SK-N-SH (cell line): ENCODE measurements at regions not wholly inside any gene's neighbourhood (a gene's known extent, or its start where the extent isn't known, plus 50 kb on each side); places are given as distances from the start of the nearest gene placed in this dataset.

ENCODE experiments used
- CTCF ChIA-PET: fragments of 300-600, 350-600 bp; formaldehyde crosslinking; extraction: SDS; loops from one replicate; lab custom pipeline; 2021; lab: Yijun Ruan, JAX
- POLR2A ChIA-PET: fragments of 350-600 bp; sonication (Branson Sonifier 250); formaldehyde crosslinking; extraction: SDS; loops from one replicate; lab custom pipeline; 2020; ENCODE audit warnings: antibody characterized with exemption, inconsistent platforms; lab: Yijun Ruan, JAX
- DNase-seq: peaks from one replicate; pipeline ENCODE4 v3.0.0; 2012
- H2AFZ ChIP-seq: fragments of 200-600 bp; sonication (generic); 2 replicates; pipeline ENCODE4 v1.8.1; 2016; ENCODE audit warnings: antibody characterized with exemption, mild to moderate bottlenecking, low read depth
- H3F3A ChIP-seq: fragments of 200-600 bp; sonication (generic); replicated peaks from 2 replicates; pipeline ENCODE3; 2016; ENCODE audit warnings: antibody characterized with exemption, mild to moderate bottlenecking; ENCODE audit not compliant: insufficient read depth
- H3K27ac ChIP-seq, 2 experiments: fragments of 200-500 bp in 1 of 2; fragments of 200-600 bp in 1 of 2; sonication (Bioruptor generic) in 1 of 2; sonication (generic), shearing (Covaris generic) in 1 of 2; 2 replicates each; pipeline versions ENCODE4 v1.5.1 to v1.6.1; 2014 to 2016; ENCODE audit warnings: low read depth in 2 of 2, inconsistent platforms in 1 of 2, low read length in 1 of 2, mild to moderate bottlenecking in 1 of 2, mixed read lengths in 1 of 2
- H3K27me3 ChIP-seq: fragments of 200-600 bp; sonication (generic), shearing (Covaris generic); 2 replicates; pipeline ENCODE4 v1.6.1; 2016; ENCODE audit warnings: mixed run types; ENCODE audit not compliant: insufficient read depth
- H3K36me3 ChIP-seq, 2 experiments: fragments of 200-500 bp in 1 of 2; fragments of 200-600 bp in 1 of 2; sonication (Bioruptor generic) in 1 of 2; sonication (generic) in 1 of 2; replicated peaks in 1 of 2; 2 replicates each; pipeline versions ENCODE3 to v1.5.1; 2014 to 2016; ENCODE audit warnings: low read length in 1 of 2, mild to moderate bottlenecking in 1 of 2; ENCODE audit not compliant: insufficient read depth in 2 of 2, control insufficient read depth in 1 of 2
- H3K4me1 ChIP-seq, 2 experiments: fragments of 200-500 bp in 1 of 2; fragments of 200-600 bp in 1 of 2; sonication (Bioruptor generic) in 1 of 2; sonication (generic), shearing (Covaris generic) in 1 of 2; 2 replicates each; pipeline versions ENCODE4 v1.5.1 to v1.6.1; 2014 to 2016; ENCODE audit warnings: low read depth in 1 of 2, low read length in 1 of 2, mixed run types in 1 of 2; ENCODE audit not compliant: insufficient read depth in 2 of 2, control insufficient read depth in 1 of 2
- H3K4me2 ChIP-seq: fragments of 200-600 bp; sonication (generic), shearing (Covaris generic); 2 replicates; pipeline ENCODE4 v1.6.1; 2017; ENCODE audit warnings: mixed run types
- H3K4me3 ChIP-seq, 2 experiments: fragments of 200-500 bp in 1 of 2; fragments of 200-600 bp in 1 of 2; sonication (Bioruptor generic) in 1 of 2; sonication (generic), shearing (Covaris generic) in 1 of 2; 2 replicates each; pipeline versions ENCODE4 v1.5.1 to v1.8.1; 2014 to 2016; ENCODE audit warnings: low read depth in 2 of 2, inconsistent platforms in 1 of 2, low read length in 1 of 2, mild to moderate bottlenecking in 1 of 2, mixed read lengths in 1 of 2, moderate library complexity in 1 of 2
- H3K79me2 ChIP-seq: fragments of 200-600 bp; sonication (generic); 2 replicates; pipeline ENCODE4 v1.8.1; 2017; ENCODE audit warnings: mild to moderate bottlenecking; ENCODE audit not compliant: insufficient read depth
- H3K9ac ChIP-seq: fragments of 200-600 bp; sonication (generic); 2 replicates; pipeline ENCODE4 v1.6.1; 2017; ENCODE audit warnings: mixed run types
- H3K9me2 ChIP-seq: fragments of 200-600 bp; sonication (generic); 2 replicates; pipeline ENCODE4 v1.6.1; 2017; ENCODE audit warnings: mixed run types
- H3K9me3 ChIP-seq: fragments of 200-600 bp; sonication (generic); 2 replicates; pipeline ENCODE4 v1.6.1; 2017; ENCODE audit warnings: mixed run types, mild to moderate bottlenecking, moderate library complexity
- H4K20me1 ChIP-seq: fragments of 200-600 bp; sonication (generic); 2 replicates; pipeline ENCODE4 v1.6.1; 2017; ENCODE audit warnings: mild to moderate bottlenecking, mixed run types; ENCODE audit not compliant: insufficient read depth
- ELF1 ChIP-seq: IDR thresholded peaks from 2 replicates; pipeline ENCODE4 v1.4.0; 2012
- EP300 ChIP-seq, 2 experiments: IDR thresholded peaks; 2 replicates each; pipeline versions ENCODE4 v1.4.0 to v1.6.1; 2012; ENCODE audit warnings: borderline replicate concordance in 1 of 2, low read depth in 1 of 2, low read length in 1 of 2
- FOSL2 ChIP-seq: IDR thresholded peaks from 2 replicates; pipeline ENCODE4 v1.4.0; 2012; ENCODE audit warnings: low read depth, mild to moderate bottlenecking, moderate library complexity, borderline replicate concordance
- JUND ChIP-seq: IDR thresholded peaks from 2 replicates; pipeline ENCODE4 v1.4.0; 2012
- NRF1 ChIP-seq: IDR thresholded peaks from 2 replicates; pipeline ENCODE4 v1.6.1; 2012; ENCODE audit warnings: low read depth, mild to moderate bottlenecking, low read length
- RFX5 ChIP-seq: IDR thresholded peaks from 2 replicates; pipeline ENCODE4 v1.6.1; 2012; ENCODE audit warnings: mild to moderate bottlenecking, improper control_type of control experiment, low read length
- RXRA ChIP-seq: IDR thresholded peaks from 2 replicates; pipeline ENCODE4 v1.4.0; 2012; ENCODE audit warnings: low read depth, mild to moderate bottlenecking, borderline replicate concordance
- SIN3A ChIP-seq: IDR thresholded peaks from 2 replicates; pipeline ENCODE4 v1.6.1; 2012; ENCODE audit warnings: low read depth, mild to moderate bottlenecking, low read length, moderate library complexity, borderline replicate concordance
- SMC3 ChIP-seq: IDR thresholded peaks from 2 replicates; pipeline ENCODE4 v1.6.1; 2012; ENCODE audit warnings: low read depth, low read length, improper control_type of control experiment
- TCF12 ChIP-seq: IDR thresholded peaks from 2 replicates; pipeline ENCODE4 v1.4.0; 2012
- TEAD4 ChIP-seq: IDR thresholded peaks from 2 replicates; pipeline ENCODE4 v1.4.0; 2012; ENCODE audit warnings: mild to moderate bottlenecking, borderline replicate concordance; ENCODE audit not compliant: insufficient read depth
- WGBS: methylation state at CpG from one replicate; pipeline ENCODE4 v1.1.6; 2017; ENCODE audit warnings: low lambda C conversion rate; 5-methylcytosine and 5-hydroxymethylcytosine counted together
- TF ChIP-seq, protein P1 (sequence below): fragments of 150-350 bp; IDR thresholded peaks from 2 replicates; pipeline ENCODE4 v1.6.1; 2017; ENCODE audit warnings: antibody characterized with exemption, low read length, low read depth, borderline replicate concordance
- TF ChIP-seq, protein P2 (sequence below): fragments of 150-350 bp; IDR thresholded peaks from 2 replicates; pipeline ENCODE4 v1.6.1; 2016; ENCODE audit warnings: mild to moderate bottlenecking, low read depth, low read length
- TF ChIP-seq, protein P3 (sequence below): IDR thresholded peaks from 2 replicates; pipeline ENCODE4; 2012

DNA sequence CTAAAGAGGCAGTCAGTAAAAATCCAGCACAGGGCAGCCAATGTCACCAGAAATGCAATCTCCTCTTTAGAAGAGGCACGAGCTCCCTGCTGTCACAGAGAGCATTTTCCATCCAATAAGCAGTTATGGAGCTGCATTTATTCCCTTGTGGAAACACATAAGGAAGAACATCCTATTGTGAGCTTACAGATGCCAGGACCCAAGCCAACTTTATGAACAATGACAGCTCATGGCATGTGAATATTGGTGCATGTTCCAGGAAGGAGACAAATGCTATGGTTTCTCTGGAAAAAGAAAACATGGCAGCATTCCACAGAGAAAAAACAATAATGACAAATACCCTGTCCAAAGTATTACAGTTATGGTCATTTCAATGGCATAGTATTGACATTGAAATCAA lies 955.6 kb downstream of the UQCRFS1 start:
- CTCF ChIA-PET: interaction anchor here (1.6 kb wide), 1 partner anchor 15 kb away, joined by 3 read pairs; no protein-coding TSS in a partner anchor
- no peaks in the 10 kb centered on the region for H3K9me3 ChIP-seq

DNA sequence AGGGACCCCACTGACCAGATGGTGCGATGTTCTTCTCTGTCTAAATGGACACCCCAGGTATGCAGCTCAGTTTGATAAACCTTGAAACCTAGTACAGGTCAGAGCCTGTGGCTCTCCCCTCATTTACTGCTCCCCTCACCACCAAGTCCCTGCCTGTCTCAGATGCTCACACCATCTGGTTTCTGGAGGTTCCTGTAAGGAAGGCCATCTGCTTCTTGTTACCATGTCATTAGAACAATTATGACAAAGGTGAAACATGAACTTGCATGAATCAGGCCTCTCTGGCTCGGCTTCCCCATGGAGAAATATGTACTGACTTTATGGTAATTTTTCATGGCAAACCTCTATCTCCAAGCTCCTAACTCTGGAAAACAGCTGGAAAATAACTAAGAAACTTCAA lies 965.7 kb downstream of the UQCRFS1 start:
- DNase-seq: no peak
- H3K27ac ChIP-seq: no peak overlapping the region
- no peaks in the 10 kb centered on the region for H3K79me2 ChIP-seq
- no peaks in the 10 kb centered on the region for H3K36me3 ChIP-seq
- TF ChIP-seq EP300 (IDR thresholded peaks at IDR 0.05; ENCODE audit: borderline replicate concordance in 1 of 2, low read depth in 1 of 2, low read length in 1 of 2): no peak
- TF ChIP-seq, all 33 proteins: peak for 0
- 0% methylated on average over 2 of the region's 2 CpGs for WGBS
- Histone ChIP-seq H3K4me3 (no peak overlapping the region), H2AFZ (no peak overlapping the region), H3K9ac (no peak overlapping the region), H3K27me3 (no peaks in the 10 kb centered on the region), H4K20me1 (no peaks in the 10 kb centered on the region), H3F3A (no peaks in the 10 kb centered on the region), H3K4me1 (no peaks in the 10 kb centered on the region), H3K9me2 (no peaks in the 10 kb centered on the region), H3K4me2 (no peak overlapping the region), H3K9me3 (no peaks in the 10 kb centered on the region)
- ChIA-PET CTCF (no interaction called here), POLR2A (no interaction called here)

More for the DNA sequence above, 955.6 kb downstream of the UQCRFS1 start:
- Histone ChIP-seq H3F3A (no peaks in the 10 kb centered on the region), H3K4me3 (no peak overlapping the region), H3K27me3 (peaks cover 12% of the 10 kb centered on the region; the same call in 1 of the 2 replicates), H3K4me2 (no peak overlapping the region), H3K36me3 (no peaks in the 10 kb centered on the region), H3K27ac (no peak overlapping the region), H3K4me1 (no peaks in the 10 kb centered on the region), H3K9me2 (no peaks in the 10 kb centered on the region), H4K20me1 (no peaks in the 10 kb centered on the region), H2AFZ (no peak overlapping the region), H3K9ac (no peak overlapping the region), H3K79me2 (no peaks in the 10 kb centered on the region)
- DNase-seq: no peak
- TF ChIP-seq SMC3 (no peak), RXRA (no peak), TEAD4 (no peak), SIN3A (no peak), NRF1 (no peak), RFX5 (no peak), FOSL2 (no peak), TCF12 (no peak), JUND (no peak), ELF1 (no peak)
- TF ChIP-seq, protein P1, sequence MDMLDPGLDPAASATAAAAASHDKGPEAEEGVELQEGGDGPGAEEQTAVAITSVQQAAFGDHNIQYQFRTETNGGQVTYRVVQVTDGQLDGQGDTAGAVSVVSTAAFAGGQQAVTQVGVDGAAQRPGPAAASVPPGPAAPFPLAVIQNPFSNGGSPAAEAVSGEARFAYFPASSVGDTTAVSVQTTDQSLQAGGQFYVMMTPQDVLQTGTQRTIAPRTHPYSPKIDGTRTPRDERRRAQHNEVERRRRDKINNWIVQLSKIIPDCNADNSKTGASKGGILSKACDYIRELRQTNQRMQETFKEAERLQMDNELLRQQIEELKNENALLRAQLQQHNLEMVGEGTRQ: no peak
- TF ChIP-seq, protein P2, sequence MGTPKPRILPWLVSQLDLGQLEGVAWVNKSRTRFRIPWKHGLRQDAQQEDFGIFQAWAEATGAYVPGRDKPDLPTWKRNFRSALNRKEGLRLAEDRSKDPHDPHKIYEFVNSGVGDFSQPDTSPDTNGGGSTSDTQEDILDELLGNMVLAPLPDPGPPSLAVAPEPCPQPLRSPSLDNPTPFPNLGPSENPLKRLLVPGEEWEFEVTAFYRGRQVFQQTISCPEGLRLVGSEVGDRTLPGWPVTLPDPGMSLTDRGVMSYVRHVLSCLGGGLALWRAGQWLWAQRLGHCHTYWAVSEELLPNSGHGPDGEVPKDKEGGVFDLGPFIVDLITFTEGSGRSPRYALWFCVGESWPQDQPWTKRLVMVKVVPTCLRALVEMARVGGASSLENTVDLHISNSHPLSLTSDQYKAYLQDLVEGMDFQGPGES: no peak
- TF ChIP-seq, protein P3, sequence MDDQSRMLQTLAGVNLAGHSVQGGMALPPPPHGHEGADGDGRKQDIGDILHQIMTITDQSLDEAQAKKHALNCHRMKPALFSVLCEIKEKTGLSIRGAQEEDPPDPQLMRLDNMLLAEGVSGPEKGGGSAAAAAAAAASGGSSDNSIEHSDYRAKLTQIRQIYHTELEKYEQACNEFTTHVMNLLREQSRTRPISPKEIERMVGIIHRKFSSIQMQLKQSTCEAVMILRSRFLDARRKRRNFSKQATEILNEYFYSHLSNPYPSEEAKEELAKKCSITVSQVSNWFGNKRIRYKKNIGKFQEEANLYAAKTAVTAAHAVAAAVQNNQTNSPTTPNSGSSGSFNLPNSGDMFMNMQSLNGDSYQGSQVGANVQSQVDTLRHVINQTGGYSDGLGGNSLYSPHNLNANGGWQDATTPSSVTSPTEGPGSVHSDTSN: no peak
- WGBS: 0% methylated on average over 1 of the region's 1 CpG
- POLR2A ChIA-PET: no interaction called here
